HL-60 (cell line): ENCODE measurements at regions not wholly inside any gene's neighbourhood (a gene's known extent, or its start where the extent isn't known, plus 50 kb on each side); places are given as distances from the start of the nearest gene placed in this dataset.

Source experiments
- GABPA ChIP-seq: IDR thresholded peaks from 2 replicates; pipeline ENCODE4 v1.6.1; 2012; ENCODE audit warnings: low read depth
- POLR2AphosphoS5 ChIP-seq: IDR thresholded peaks from 2 replicates; pipeline ENCODE4 v1.6.1; 2012; ENCODE audit warnings: low read depth
- TF ChIP-seq, protein P1 (sequence below): IDR thresholded peaks from one replicate; pipeline ENCODE4 v1.5.1; 2011; ENCODE audit warnings: low read length, control low read depth, inconsistent platforms; ENCODE audit not compliant: insufficient read depth

DNA sequence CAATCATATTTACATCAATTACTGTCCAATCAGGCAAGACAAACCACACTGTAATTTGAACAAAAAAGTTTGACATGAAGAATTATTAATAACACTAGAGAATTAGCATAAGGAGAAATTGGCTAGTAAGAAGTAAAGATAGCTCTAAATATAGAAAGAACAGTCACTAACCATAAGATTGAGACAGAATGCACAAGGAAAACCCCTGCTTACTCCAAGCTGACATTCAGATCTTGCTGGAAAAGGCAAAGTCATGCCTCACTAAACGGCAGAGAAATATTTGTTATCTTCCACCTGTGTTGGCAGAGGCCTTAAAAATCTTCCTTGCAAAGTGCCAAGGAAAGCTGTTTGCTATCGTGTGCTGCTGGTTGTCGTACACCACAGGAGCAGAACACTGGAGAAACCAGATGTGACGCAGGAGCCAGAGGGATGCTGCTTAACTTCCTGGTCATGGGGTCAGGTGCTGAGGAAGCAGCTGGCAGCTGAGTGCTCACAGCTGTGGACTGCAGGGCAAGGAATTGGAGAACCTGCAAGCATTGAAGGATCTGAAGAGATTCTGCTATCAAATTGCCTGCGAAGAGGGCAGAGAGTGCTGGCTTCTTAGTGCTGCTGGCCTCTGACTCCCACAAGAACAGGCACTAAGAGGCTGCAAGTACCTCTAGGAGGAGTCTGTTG, 1323.3 kb downstream of the LRFN5 start:
- TF ChIP-seq, protein P1, sequence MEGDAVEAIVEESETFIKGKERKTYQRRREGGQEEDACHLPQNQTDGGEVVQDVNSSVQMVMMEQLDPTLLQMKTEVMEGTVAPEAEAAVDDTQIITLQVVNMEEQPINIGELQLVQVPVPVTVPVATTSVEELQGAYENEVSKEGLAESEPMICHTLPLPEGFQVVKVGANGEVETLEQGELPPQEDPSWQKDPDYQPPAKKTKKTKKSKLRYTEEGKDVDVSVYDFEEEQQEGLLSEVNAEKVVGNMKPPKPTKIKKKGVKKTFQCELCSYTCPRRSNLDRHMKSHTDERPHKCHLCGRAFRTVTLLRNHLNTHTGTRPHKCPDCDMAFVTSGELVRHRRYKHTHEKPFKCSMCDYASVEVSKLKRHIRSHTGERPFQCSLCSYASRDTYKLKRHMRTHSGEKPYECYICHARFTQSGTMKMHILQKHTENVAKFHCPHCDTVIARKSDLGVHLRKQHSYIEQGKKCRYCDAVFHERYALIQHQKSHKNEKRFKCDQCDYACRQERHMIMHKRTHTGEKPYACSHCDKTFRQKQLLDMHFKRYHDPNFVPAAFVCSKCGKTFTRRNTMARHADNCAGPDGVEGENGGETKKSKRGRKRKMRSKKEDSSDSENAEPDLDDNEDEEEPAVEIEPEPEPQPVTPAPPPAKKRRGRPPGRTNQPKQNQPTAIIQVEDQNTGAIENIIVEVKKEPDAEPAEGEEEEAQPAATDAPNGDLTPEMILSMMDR = no peak
- peak; percentile 75 for TF ChIP-seq POLR2AphosphoS5
- peak; percentile 37; the same call in 1 of the 2 replicates for TF ChIP-seq GABPA
